ENCODE measurements at regions not wholly inside any gene's neighbourhood (a gene's known extent, or its start where the extent isn't known, plus 50 kb on each side); places are given as distances from the start of the nearest gene placed in this dataset.
"Not testable (repeated sequence)": the region's sequence is repeated elsewhere in the genome, so short reads cannot be mapped to it uniquely, and the experiment has no call there.

DNA sequence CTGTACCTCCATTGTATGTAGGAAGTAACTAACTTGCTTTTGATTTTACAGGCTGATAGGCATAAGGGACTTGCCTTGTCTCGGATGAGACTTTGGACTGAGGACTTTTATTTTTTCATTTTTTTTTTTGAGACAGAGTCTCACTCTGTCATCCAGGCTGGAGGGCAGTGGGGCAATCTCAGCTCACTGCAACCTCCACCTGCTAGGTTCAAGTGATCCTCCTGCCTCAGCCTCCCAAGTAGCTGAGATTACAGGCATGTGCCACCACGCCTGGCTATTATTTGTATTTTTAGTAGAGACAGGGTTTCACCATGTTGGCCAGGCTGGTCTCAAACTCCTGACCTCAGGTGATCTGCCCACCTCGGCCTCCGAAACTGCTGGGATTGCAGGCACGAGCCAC is 80.2 kb upstream of the SYN3 start:
- TF ChIP-seq, protein P1, sequence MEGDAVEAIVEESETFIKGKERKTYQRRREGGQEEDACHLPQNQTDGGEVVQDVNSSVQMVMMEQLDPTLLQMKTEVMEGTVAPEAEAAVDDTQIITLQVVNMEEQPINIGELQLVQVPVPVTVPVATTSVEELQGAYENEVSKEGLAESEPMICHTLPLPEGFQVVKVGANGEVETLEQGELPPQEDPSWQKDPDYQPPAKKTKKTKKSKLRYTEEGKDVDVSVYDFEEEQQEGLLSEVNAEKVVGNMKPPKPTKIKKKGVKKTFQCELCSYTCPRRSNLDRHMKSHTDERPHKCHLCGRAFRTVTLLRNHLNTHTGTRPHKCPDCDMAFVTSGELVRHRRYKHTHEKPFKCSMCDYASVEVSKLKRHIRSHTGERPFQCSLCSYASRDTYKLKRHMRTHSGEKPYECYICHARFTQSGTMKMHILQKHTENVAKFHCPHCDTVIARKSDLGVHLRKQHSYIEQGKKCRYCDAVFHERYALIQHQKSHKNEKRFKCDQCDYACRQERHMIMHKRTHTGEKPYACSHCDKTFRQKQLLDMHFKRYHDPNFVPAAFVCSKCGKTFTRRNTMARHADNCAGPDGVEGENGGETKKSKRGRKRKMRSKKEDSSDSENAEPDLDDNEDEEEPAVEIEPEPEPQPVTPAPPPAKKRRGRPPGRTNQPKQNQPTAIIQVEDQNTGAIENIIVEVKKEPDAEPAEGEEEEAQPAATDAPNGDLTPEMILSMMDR (IDR thresholded peaks at IDR 0.05; ENCODE audit: poor library complexity), result not testable (repeated sequence)
- TF ChIP-seq EZH2 (IDR thresholded peaks at IDR 0.05; ENCODE audit: borderline replicate concordance), result not testable (repeated sequence)

Measured in hepatocyte (in vitro differentiated cells).